ENCODE measurements at regions not wholly inside any gene's neighbourhood (a gene's known extent, or its start where the extent isn't known, plus 50 kb on each side); places are given as distances from the start of the nearest gene placed in this dataset.

- Histone ChIP-seq H3K79me2 (replicated peaks; ENCODE audit: insufficient read depth) (peaks cover 96% of the 10 kb centered on the region), H3K27ac (ENCODE audit: low read depth) (0 out of 2 replicates have a peak overlapping the region, but pooled peaks have one; percentile 42), H3K4me1 (ENCODE audit: insufficient read depth) (peaks cover 56% of the 10 kb centered on the region), H3K36me3 (ENCODE audit: insufficient read depth) (no peaks in the 10 kb centered on the region), H3F3A (replicated peaks; ENCODE audit: low read depth) (no peaks in the 10 kb centered on the region), H3K4me3 (no peak overlapping the region), H4K20me1 (replicated peaks; ENCODE audit: insufficient read depth) (no peaks in the 10 kb centered on the region), H3K9me2 (ENCODE audit: insufficient read depth) (no peaks in the 10 kb centered on the region), H2AFZ (no peak overlapping the region), H3K4me2 (peak overlapping the region; percentile 3; the same call in 1 of the 2 replicates), H3K27me3 (ENCODE audit: insufficient read depth) (no peaks in the 10 kb centered on the region)
- Mint-ChIP-seq H3K9me3 (peaks cover 10% of the 10 kb centered on the region), H3K27me3 (ENCODE audit: insufficient read depth, low read depth, poor library complexity) (no peaks in the 10 kb centered on the region), H3K4me1 (peaks cover 27% of the 10 kb centered on the region), H3K4me3 (no peak overlapping the region), H3K27ac (no peak overlapping the region; the same call in 1 of the 2 replicates), H3K36me3 (ENCODE audit: low read depth) (peaks cover 13% of the 10 kb centered on the region; the same call in 2 of the 3 replicates)
- DNase-seq (ENCODE audit: low spot score) (no peak), ATAC-seq (peak; percentile 50)
- TF ChIP-seq POLR2AphosphoS5 (IDR thresholded peaks at IDR 0.05; ENCODE audit: low read depth) (no peak), ZNF331 (CRISPR knock-in tag; IDR thresholded peaks at IDR 0.05; ENCODE audit: low read depth) (no peak), ETS1 (IDR thresholded peaks at IDR 0.05) (no peak), REST (IDR thresholded peaks at IDR 0.05; ENCODE audit: unreplicated experiment) (no peak), ZNF114 (CRISPR knock-in tag; IDR thresholded peaks at IDR 0.05) (no peak)
Observed at GRCh38 chr7:20076835-20077234, 140.3 kb downstream of the MACC1 start.

- DNase-seq (ENCODE audit: low spot score) (no peak), ATAC-seq (peak; percentile 67)
- Mint-ChIP-seq H3K9me3 (peaks cover 10% of the 10 kb centered on the region), H3K36me3 (ENCODE audit: low read depth) (peaks cover 16% of the 10 kb centered on the region; the same call in 2 of the 3 replicates), H3K4me1 (peaks cover 24% of the 10 kb centered on the region), H3K27ac (no peak overlapping the region; the same call in 1 of the 2 replicates), H3K4me3 (no peak overlapping the region), H3K27me3 (ENCODE audit: insufficient read depth, low read depth, poor library complexity) (no peaks in the 10 kb centered on the region)
- Histone ChIP-seq H3K9me2 (ENCODE audit: insufficient read depth) (no peaks in the 10 kb centered on the region), H3F3A (replicated peaks; ENCODE audit: low read depth) (no peaks in the 10 kb centered on the region), H3K27ac (ENCODE audit: low read depth) (0 out of 2 replicates have a peak overlapping the region, but pooled peaks have one; percentile 42), H4K20me1 (replicated peaks; ENCODE audit: insufficient read depth) (no peaks in the 10 kb centered on the region), H3K4me3 (no peak overlapping the region), H3K4me2 (peak overlapping the region; percentile 3; the same call in 1 of the 2 replicates), H3K36me3 (ENCODE audit: insufficient read depth) (no peaks in the 10 kb centered on the region), H3K4me1 (ENCODE audit: insufficient read depth) (peaks cover 49% of the 10 kb centered on the region), H3K27me3 (ENCODE audit: insufficient read depth) (no peaks in the 10 kb centered on the region), H2AFZ (no peak overlapping the region), H3K79me2 (replicated peaks; ENCODE audit: insufficient read depth) (peaks cover 95% of the 10 kb centered on the region)
- peak in 1 of 2 experiments; percentile 14; a peak in 1 of 4 replicates for TF ChIP-seq CTCF (conservative IDR thresholded peaks at IDR 0.05; ENCODE audit: low read depth in 2 of 2)
- TF ChIP-seq POLR2AphosphoS5 (IDR thresholded peaks at IDR 0.05; ENCODE audit: low read depth): no peak
- TF ChIP-seq ETS1 (IDR thresholded peaks at IDR 0.05): no peak
Observed at GRCh38 chr7:20075992-20076820, 141.0 kb downstream of the MACC1 start.

Measured in GM23338 (cell line).